ENCODE measurements at regions not wholly inside any gene's neighbourhood (a gene's known extent, or its start where the extent isn't known, plus 50 kb on each side); places are given as distances from the start of the nearest gene placed in this dataset.

- TF ChIP-seq CTCF (IDR thresholded peaks at IDR 0.05) = no peak
- no peak for TF ChIP-seq POLR2A (IDR thresholded peaks at IDR 0.05)
- H3K4me3 ChIP-seq (ENCODE audit: low read depth, poor library complexity, severe bottlenecking) = no peak overlapping the region
- intact Hi-C loops (cut with DNase I; ENCODE audit: low total_unique reads) = no loop called here
- DNase-seq (ENCODE audit: low spot score in 2 of 2) = no peak
- WGBS, 2 donors = 68 to 70% methylated on average over 3 of the region's 3 CpGs
Observed at GRCh38 chr5:86795659-86796058, 177.9 kb downstream of the COX7C start.

DNA sequence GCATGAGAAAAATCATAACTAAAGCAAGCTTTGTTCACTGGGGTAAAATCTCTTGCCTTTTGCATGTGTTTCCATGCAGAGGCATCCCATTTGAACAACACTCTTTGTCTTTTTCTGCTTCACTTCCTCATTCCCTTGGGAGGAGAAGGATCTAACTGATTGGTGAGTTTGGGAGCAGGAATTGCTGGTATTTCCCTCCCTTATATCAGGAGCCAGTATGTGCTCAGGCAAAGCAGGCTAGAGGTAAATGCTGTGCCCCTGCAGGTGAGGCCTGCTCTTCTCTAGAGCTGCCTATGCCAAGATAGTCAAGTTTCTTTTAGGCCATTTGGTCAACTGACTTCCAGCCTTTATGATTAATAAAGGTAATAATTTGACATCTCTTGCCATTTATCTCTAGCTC, 179.9 kb downstream of the COX7C start:
- no peak overlapping the region for H3K4me3 ChIP-seq (ENCODE audit: low read depth, poor library complexity, severe bottlenecking)
- no peak for DNase-seq (ENCODE audit: low spot score in 2 of 2)
- TF ChIP-seq CTCF (IDR thresholded peaks at IDR 0.05) (no peak), POLR2A (IDR thresholded peaks at IDR 0.05) (no peak)
- intact Hi-C loops (cut with DNase I; ENCODE audit: low total_unique reads) = no loop called here

DNA sequence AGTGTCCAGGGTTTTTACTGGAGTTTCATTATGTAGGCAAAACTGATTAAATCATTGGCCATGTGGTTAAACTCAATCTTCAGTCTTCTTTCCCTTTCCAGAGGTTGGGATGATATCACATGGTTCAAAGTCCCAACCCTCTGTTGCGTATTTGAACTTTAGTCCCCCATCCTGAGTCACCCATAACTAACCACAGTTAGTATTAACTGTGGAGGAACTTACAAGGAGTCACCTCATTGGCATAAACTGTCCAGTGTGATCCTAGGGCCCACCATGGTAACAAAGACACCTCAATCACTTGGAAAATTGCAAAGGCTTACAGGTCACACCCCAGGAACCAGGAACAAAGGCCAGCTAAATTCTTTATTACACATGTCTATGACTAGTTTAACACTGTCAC, 188.5 kb downstream of the COX7C start:
- 85 to 87% methylated on average over 1 of the region's 1 CpG for WGBS, 2 donors
- intact Hi-C loops (cut with DNase I; ENCODE audit: low total_unique reads) = no loop called here
- DNase-seq (ENCODE audit: low spot score in 2 of 2) = no peak

GRCh38 chr5:86807046-86808031, 189.6 kb downstream of the COX7C start:
- no peak for DNase-seq (ENCODE audit: low spot score in 2 of 2)
- WGBS, 2 donors = 64 to 67% methylated on average over 3 of the region's 3 CpGs
- no peak overlapping the region for H3K4me3 ChIP-seq (ENCODE audit: low read depth, poor library complexity, severe bottlenecking)
- TF ChIP-seq POLR2A (IDR thresholded peaks at IDR 0.05) = no peak
- intact Hi-C loops (cut with DNase I; ENCODE audit: low total_unique reads) = no loop called here

More for the DNA sequence above, 188.5 kb downstream of the COX7C start:
- no peak for TF ChIP-seq POLR2A (IDR thresholded peaks at IDR 0.05)
- no peak for TF ChIP-seq CTCF (IDR thresholded peaks at IDR 0.05)
- H3K4me3 ChIP-seq (ENCODE audit: low read depth, poor library complexity, severe bottlenecking) = no peak overlapping the region

- DNase-seq (ENCODE audit: low spot score in 2 of 2) = no peak
- no peak overlapping the region for H3K4me3 ChIP-seq (ENCODE audit: low read depth, poor library complexity, severe bottlenecking)
- TF ChIP-seq CTCF (IDR thresholded peaks at IDR 0.05) (no peak), POLR2A (IDR thresholded peaks at IDR 0.05) (no peak)
- WGBS, 2 donors = 91 to 97% methylated on average over 1 of the region's 1 CpG
- intact Hi-C loops (cut with DNase I; ENCODE audit: low total_unique reads) = no loop called here
Observed at GRCh38 chr5:86814315-86814714, 196.6 kb downstream of the COX7C start.

- no peak overlapping the region for H3K4me3 ChIP-seq (ENCODE audit: low read depth, poor library complexity, severe bottlenecking)
- intact Hi-C loops (cut with DNase I; ENCODE audit: low total_unique reads) = no loop called here
- no peak for TF ChIP-seq POLR2A (IDR thresholded peaks at IDR 0.05)
- TF ChIP-seq CTCF (IDR thresholded peaks at IDR 0.05) = no peak
- DNase-seq (ENCODE audit: low spot score in 2 of 2) = no peak
Observed at GRCh38 chr5:86814907-86815306, 197.2 kb downstream of the COX7C start.

Data from lower leg skin (tissue), 4 donors.